ENCODE measurements at regions not wholly inside any gene's neighbourhood (a gene's known extent, or its start where the extent isn't known, plus 50 kb on each side); places are given as distances from the start of the nearest gene placed in this dataset.
"Not testable (repeated sequence)": the region's sequence is repeated elsewhere in the genome, so short reads cannot be mapped to it uniquely, and the experiment has no call there.

GRCh38 chr4:165548702-165549101 lies 169.9 kb downstream of the CPE start:
- H3K79me2 ChIP-seq (ENCODE audit: control insufficient read depth, insufficient read depth, low read length, unreplicated experiment): no peaks in the 10 kb centered on the region
- H3K27me3 ChIP-seq (ENCODE audit: insufficient read depth, low read length): no peaks in the 10 kb centered on the region
- no peaks in the 10 kb centered on the region for H3K36me3 ChIP-seq (ENCODE audit: insufficient read depth, low read length)
- no peak overlapping the region for H3K27ac ChIP-seq (ENCODE audit: low read depth, low read length)
- peaks cover 2% of the 10 kb centered on the region for H3K4me1 ChIP-seq (ENCODE audit: control insufficient read depth, insufficient read depth, low read length, unreplicated experiment)
- H2AFZ ChIP-seq (ENCODE audit: low read length, unreplicated experiment): no peak overlapping the region
- no peak overlapping the region for H3K4me3 ChIP-seq (ENCODE audit: low read depth, low read length)

- Histone ChIP-seq H3K27ac (ENCODE audit: low read depth, low read length) (no peak overlapping the region), H2AFZ (ENCODE audit: low read length, unreplicated experiment) (no peak overlapping the region), H3K36me3 (ENCODE audit: insufficient read depth, low read length) (no peaks in the 10 kb centered on the region), H3K4me3 (ENCODE audit: low read depth, low read length) (no peak overlapping the region), H3K79me2 (ENCODE audit: control insufficient read depth, insufficient read depth, low read length, unreplicated experiment) (no peaks in the 10 kb centered on the region), H3K4me1 (ENCODE audit: control insufficient read depth, insufficient read depth, low read length, unreplicated experiment) (peaks cover 2% of the 10 kb centered on the region), H3K27me3 (ENCODE audit: insufficient read depth, low read length) (no peaks in the 10 kb centered on the region)
Observed at GRCh38 chr4:165553221-165553810, 174.5 kb downstream of the CPE start.

- no peaks in the 10 kb centered on the region for H3K27me3 ChIP-seq (ENCODE audit: insufficient read depth, low read length)
- no peaks in the 10 kb centered on the region for H3K4me1 ChIP-seq (ENCODE audit: control insufficient read depth, insufficient read depth, low read length, unreplicated experiment)
- H2AFZ ChIP-seq (ENCODE audit: low read length, unreplicated experiment): no peak overlapping the region
- H3K36me3 ChIP-seq (ENCODE audit: insufficient read depth, low read length): no peaks in the 10 kb centered on the region
- no peak overlapping the region for H3K27ac ChIP-seq (ENCODE audit: low read depth, low read length)
- H3K79me2 ChIP-seq (ENCODE audit: control insufficient read depth, insufficient read depth, low read length, unreplicated experiment): no peaks in the 10 kb centered on the region
- H3K4me3 ChIP-seq (ENCODE audit: low read depth, low read length): no peak overlapping the region
Observed at GRCh38 chr4:165555302-165555701, 176.5 kb downstream of the CPE start.

GRCh38 chr4:165556383-165556782 lies 177.6 kb downstream of the CPE start:
- Histone ChIP-seq H3K27me3 (ENCODE audit: insufficient read depth, low read length) (no peaks in the 10 kb centered on the region), H3K4me3 (ENCODE audit: low read depth, low read length) (no peak overlapping the region), H2AFZ (ENCODE audit: low read length, unreplicated experiment) (no peak overlapping the region), H3K79me2 (ENCODE audit: control insufficient read depth, insufficient read depth, low read length, unreplicated experiment) (no peaks in the 10 kb centered on the region), H3K36me3 (ENCODE audit: insufficient read depth, low read length) (no peaks in the 10 kb centered on the region), H3K4me1 (ENCODE audit: control insufficient read depth, insufficient read depth, low read length, unreplicated experiment) (no peaks in the 10 kb centered on the region), H3K27ac (ENCODE audit: low read depth, low read length) (no peak overlapping the region)

GRCh38 chr4:165560941-165561340 lies 182.1 kb downstream of the CPE start:
- no peaks in the 10 kb centered on the region for H3K36me3 ChIP-seq (ENCODE audit: insufficient read depth, low read length)
- H3K4me3 ChIP-seq (ENCODE audit: low read depth, low read length): no peak overlapping the region
- H3K4me1 ChIP-seq (ENCODE audit: control insufficient read depth, insufficient read depth, low read length, unreplicated experiment): no peaks in the 10 kb centered on the region
- no peak overlapping the region for H2AFZ ChIP-seq (ENCODE audit: low read length, unreplicated experiment)
- H3K27me3 ChIP-seq (ENCODE audit: insufficient read depth, low read length): no peaks in the 10 kb centered on the region
- H3K27ac ChIP-seq (ENCODE audit: low read depth, low read length): no peak overlapping the region
- H3K79me2 ChIP-seq (ENCODE audit: control insufficient read depth, insufficient read depth, low read length, unreplicated experiment): no peaks in the 10 kb centered on the region

GRCh38 chr4:165563851-165564250 lies 185.0 kb downstream of the CPE start:
- Histone ChIP-seq H3K79me2 (ENCODE audit: control insufficient read depth, insufficient read depth, low read length, unreplicated experiment) (no peaks in the 10 kb centered on the region), H3K4me3 (ENCODE audit: low read depth, low read length) (no peak overlapping the region), H2AFZ (ENCODE audit: low read length, unreplicated experiment) (no peak overlapping the region), H3K27ac (ENCODE audit: low read depth, low read length) (no peak overlapping the region), H3K27me3 (ENCODE audit: insufficient read depth, low read length) (no peaks in the 10 kb centered on the region), H3K36me3 (ENCODE audit: insufficient read depth, low read length) (no peaks in the 10 kb centered on the region), H3K4me1 (ENCODE audit: control insufficient read depth, insufficient read depth, low read length, unreplicated experiment) (no peaks in the 10 kb centered on the region)

GRCh38 chr4:165569031-165569430 lies 190.2 kb downstream of the CPE start:
- H3K27ac ChIP-seq (ENCODE audit: low read depth, low read length): no peak overlapping the region
- H3K4me3 ChIP-seq (ENCODE audit: low read depth, low read length): no peak overlapping the region
- no peaks in the 10 kb centered on the region for H3K36me3 ChIP-seq (ENCODE audit: insufficient read depth, low read length)
- H3K79me2 ChIP-seq (ENCODE audit: control insufficient read depth, insufficient read depth, low read length, unreplicated experiment): no peaks in the 10 kb centered on the region
- no peak overlapping the region for H2AFZ ChIP-seq (ENCODE audit: low read length, unreplicated experiment)
- no peaks in the 10 kb centered on the region for H3K27me3 ChIP-seq (ENCODE audit: insufficient read depth, low read length)
- H3K4me1 ChIP-seq (ENCODE audit: control insufficient read depth, insufficient read depth, low read length, unreplicated experiment): no peaks in the 10 kb centered on the region

- not testable (repeated sequence) for H3K27ac ChIP-seq (ENCODE audit: low read depth, low read length); H2AFZ ChIP-seq (ENCODE audit: low read length, unreplicated experiment); H3K4me1 ChIP-seq (ENCODE audit: control insufficient read depth, insufficient read depth, low read length, unreplicated experiment); H3K36me3 ChIP-seq (ENCODE audit: insufficient read depth, low read length); H3K4me3 ChIP-seq (ENCODE audit: low read depth, low read length); H3K79me2 ChIP-seq (ENCODE audit: control insufficient read depth, insufficient read depth, low read length, unreplicated experiment); H3K27me3 ChIP-seq (ENCODE audit: insufficient read depth, low read length)
Observed at GRCh38 chr4:165571476-165571875, 192.7 kb downstream of the CPE start.

GRCh38 chr4:165580351-165580905 lies 201.6 kb downstream of the CPE start:
- Histone ChIP-seq H3K27ac (ENCODE audit: low read depth, low read length) (peak overlapping the region; percentile 53), H2AFZ (ENCODE audit: low read length, unreplicated experiment) (peak overlapping the region; percentile 11), H3K36me3 (ENCODE audit: insufficient read depth, low read length) (no peaks in the 10 kb centered on the region), H3K27me3 (ENCODE audit: insufficient read depth, low read length) (no peaks in the 10 kb centered on the region), H3K4me1 (ENCODE audit: control insufficient read depth, insufficient read depth, low read length, unreplicated experiment) (peaks cover 9% of the 10 kb centered on the region), H3K4me3 (ENCODE audit: low read depth, low read length) (peak overlapping the region; percentile 23), H3K79me2 (ENCODE audit: control insufficient read depth, insufficient read depth, low read length, unreplicated experiment) (no peaks in the 10 kb centered on the region)

- Histone ChIP-seq H3K27me3 (ENCODE audit: insufficient read depth, low read length) (no peaks in the 10 kb centered on the region), H3K27ac (ENCODE audit: low read depth, low read length) (no peak overlapping the region), H3K36me3 (ENCODE audit: insufficient read depth, low read length) (no peaks in the 10 kb centered on the region), H2AFZ (ENCODE audit: low read length, unreplicated experiment) (no peak overlapping the region), H3K79me2 (ENCODE audit: control insufficient read depth, insufficient read depth, low read length, unreplicated experiment) (no peaks in the 10 kb centered on the region), H3K4me3 (ENCODE audit: low read depth, low read length) (no peak overlapping the region), H3K4me1 (ENCODE audit: control insufficient read depth, insufficient read depth, low read length, unreplicated experiment) (peaks cover 9% of the 10 kb centered on the region)
Observed at GRCh38 chr4:165583341-165583740, 204.5 kb downstream of the CPE start.

GRCh38 chr4:165584916-165585315 lies 206.1 kb downstream of the CPE start:
- Histone ChIP-seq H3K4me3 (ENCODE audit: low read depth, low read length) (no peak overlapping the region), H3K4me1 (ENCODE audit: control insufficient read depth, insufficient read depth, low read length, unreplicated experiment) (peaks cover 9% of the 10 kb centered on the region), H3K79me2 (ENCODE audit: control insufficient read depth, insufficient read depth, low read length, unreplicated experiment) (no peaks in the 10 kb centered on the region), H3K36me3 (ENCODE audit: insufficient read depth, low read length) (no peaks in the 10 kb centered on the region), H3K27ac (ENCODE audit: low read depth, low read length) (no peak overlapping the region), H2AFZ (ENCODE audit: low read length, unreplicated experiment) (no peak overlapping the region), H3K27me3 (ENCODE audit: insufficient read depth, low read length) (no peaks in the 10 kb centered on the region)
